ENCODE measurements at regions not wholly inside any gene's neighbourhood (a gene's known extent, or its start where the extent isn't known, plus 50 kb on each side); places are given as distances from the start of the nearest gene placed in this dataset.

GRCh38 chr6:167682546-167683027, 144.1 kb upstream of the AFDN start:
- H3K27me3 ChIP-seq = no peaks in the 10 kb centered on the region
- TF ChIP-seq CTCF (IDR thresholded peaks at IDR 0.05; ENCODE audit: low read depth, low read length) = no peak
- DNase-seq (ENCODE audit: low read depth in 1 of 2, low spot score in 1 of 2) = no peak
- no peak overlapping the region for H3K4me3 ChIP-seq
- H3K27ac ChIP-seq = peak overlapping the region; percentile 0
- H3K9me3 ChIP-seq (ENCODE audit: low read depth) = no peaks in the 10 kb centered on the region
- H3K36me3 ChIP-seq = no peaks in the 10 kb centered on the region
- peaks cover 19% of the 10 kb centered on the region for H3K4me1 ChIP-seq (ENCODE audit: low read depth)

- Histone ChIP-seq H3K4me1 (ENCODE audit: low read depth) (peaks cover 15% of the 10 kb centered on the region), H3K27ac (peak overlapping the region; percentile 0)
- TF ChIP-seq CTCF (IDR thresholded peaks at IDR 0.05; ENCODE audit: low read depth, low read length) = no peak
These were observed 143.5 kb upstream of the AFDN start for GRCh38 chr6:167683028-167683862.

GRCh38 chr6:167684276-167685104, 142.2 kb upstream of the AFDN start:
- TF ChIP-seq CTCF (IDR thresholded peaks at IDR 0.05; ENCODE audit: low read depth, low read length) = no peak
- H3K4me1 ChIP-seq (ENCODE audit: low read depth) = peaks cover 12% of the 10 kb centered on the region
- H3K36me3 ChIP-seq = no peaks in the 10 kb centered on the region
- no peak overlapping the region for H3K27ac ChIP-seq
- H3K4me3 ChIP-seq = no peak overlapping the region
- H3K27me3 ChIP-seq = no peaks in the 10 kb centered on the region
- no peak for DNase-seq (ENCODE audit: low read depth in 1 of 2, low spot score in 1 of 2)
- H3K9me3 ChIP-seq (ENCODE audit: low read depth) = no peaks in the 10 kb centered on the region

More at GRCh38 chr6:167683028-167683862, 143.5 kb upstream of the AFDN start:
- H3K4me3 ChIP-seq = no peak overlapping the region
- H3K36me3 ChIP-seq = no peaks in the 10 kb centered on the region
- no peaks in the 10 kb centered on the region for H3K27me3 ChIP-seq
- no peaks in the 10 kb centered on the region for H3K9me3 ChIP-seq (ENCODE audit: low read depth)
- peak; percentile 61 to 96 for DNase-seq (ENCODE audit: low read depth in 1 of 2, low spot score in 1 of 2)

GRCh38 chr6:167685654-167686053, 141.1 kb upstream of the AFDN start:
- H3K36me3 ChIP-seq = no peaks in the 10 kb centered on the region
- no peak overlapping the region for H3K4me3 ChIP-seq
- no peak overlapping the region for H3K27ac ChIP-seq
- H3K4me1 ChIP-seq (ENCODE audit: low read depth) = peaks cover 17% of the 10 kb centered on the region
- TF ChIP-seq CTCF (IDR thresholded peaks at IDR 0.05; ENCODE audit: low read depth, low read length) = no peak
- H3K9me3 ChIP-seq (ENCODE audit: low read depth) = no peaks in the 10 kb centered on the region
- no peak for DNase-seq (ENCODE audit: low read depth in 1 of 2, low spot score in 1 of 2)
- no peaks in the 10 kb centered on the region for H3K27me3 ChIP-seq

GRCh38 chr6:167686204-167686893, 140.4 kb upstream of the AFDN start:
- Histone ChIP-seq H3K27ac (no peak overlapping the region), H3K27me3 (no peaks in the 10 kb centered on the region), H3K4me1 (ENCODE audit: low read depth) (peaks cover 20% of the 10 kb centered on the region), H3K36me3 (no peaks in the 10 kb centered on the region), H3K9me3 (ENCODE audit: low read depth) (no peaks in the 10 kb centered on the region), H3K4me3 (no peak overlapping the region)
- TF ChIP-seq CTCF (IDR thresholded peaks at IDR 0.05; ENCODE audit: low read depth, low read length) = no peak
- no peak for DNase-seq (ENCODE audit: low read depth in 1 of 2, low spot score in 1 of 2)
